Fibroblast of gingiva (primary cell): ENCODE measurements at regions not wholly inside any gene's neighbourhood (a gene's known extent, or its start where the extent isn't known, plus 50 kb on each side); places are given as distances from the start of the nearest gene placed in this dataset.
A peak's percentile ranks its signal among the peaks of the same experiment; 100 is the strongest.
"Not testable (repeated sequence)": the region's sequence is repeated elsewhere in the genome, so short reads cannot be mapped to it uniquely, and the experiment has no call there.

Experiments
- DNase-seq: peaks from one replicate; pipeline ENCODE4 v3.0.0-alpha.2; 2011; ENCODE audit warnings: low read depth

DNA sequence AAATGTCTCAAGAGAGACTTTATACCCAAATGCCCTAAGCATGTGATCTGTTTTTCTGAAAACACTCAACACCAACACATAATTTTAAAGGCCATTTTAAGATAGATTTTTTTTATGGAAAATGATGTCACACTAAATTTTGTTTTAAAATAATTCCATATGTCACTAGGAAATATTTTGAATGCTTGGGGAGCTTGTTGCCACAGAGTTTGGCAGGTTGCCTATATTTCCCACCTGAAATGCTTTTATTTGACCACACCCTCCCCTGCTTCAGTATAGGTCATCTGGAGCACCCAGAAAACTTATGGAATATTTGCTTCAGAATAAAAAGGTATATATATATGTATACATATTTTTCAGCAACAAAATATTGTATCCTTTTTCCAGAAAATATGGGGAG is 180.0 kb upstream of the ANK3 start:
- no peak for DNase-seq

DNA sequence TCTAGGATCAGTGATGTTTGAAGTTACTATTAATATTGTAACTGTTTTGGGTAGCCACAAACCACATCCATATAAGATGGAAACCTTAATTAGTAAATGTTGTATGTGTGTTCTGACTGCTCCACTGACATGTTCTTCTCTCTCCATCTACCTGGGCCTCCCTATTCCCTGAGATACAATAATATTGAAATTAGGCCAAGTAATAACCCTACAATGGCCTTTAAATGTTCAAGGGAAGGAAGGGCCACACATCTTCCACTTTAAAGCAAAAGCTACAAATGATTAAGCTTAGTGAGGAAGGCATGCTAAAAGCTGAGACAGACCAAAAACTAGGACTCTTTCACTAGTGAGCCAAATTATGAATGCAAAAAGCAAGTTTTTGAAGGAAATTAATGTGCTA is 176.4 kb upstream of the ANK3 start:
- DNase-seq, result no peak

GRCh38 chr10:60565492-60565891 is 175.8 kb upstream of the ANK3 start:
- no peak for DNase-seq

- DNase-seq, result no peak
Measured at GRCh38 chr10:60564475-60564874, 174.8 kb upstream of the ANK3 start.

DNA sequence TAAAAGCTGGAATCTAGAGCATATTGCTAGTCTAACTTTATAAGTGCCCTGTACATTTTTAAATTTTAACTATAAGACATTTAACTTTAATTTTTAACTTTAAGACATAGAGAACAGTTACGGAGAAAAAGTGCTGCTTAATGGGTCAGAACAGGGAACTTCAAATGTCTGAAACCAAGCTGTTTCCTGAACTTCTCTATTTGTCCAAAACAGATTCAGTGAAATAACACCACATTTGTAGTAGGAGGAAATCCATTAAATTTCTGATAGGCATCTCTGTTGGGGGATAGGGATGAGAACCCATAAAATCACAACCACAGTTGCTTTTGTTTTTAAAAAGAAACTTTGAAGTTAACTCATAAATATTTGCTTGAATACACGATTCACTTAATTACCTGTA is 170.8 kb upstream of the ANK3 start:
- no peak for DNase-seq

GRCh38 chr10:60555700-60556099 is 166.0 kb upstream of the ANK3 start:
- no peak for DNase-seq

DNA sequence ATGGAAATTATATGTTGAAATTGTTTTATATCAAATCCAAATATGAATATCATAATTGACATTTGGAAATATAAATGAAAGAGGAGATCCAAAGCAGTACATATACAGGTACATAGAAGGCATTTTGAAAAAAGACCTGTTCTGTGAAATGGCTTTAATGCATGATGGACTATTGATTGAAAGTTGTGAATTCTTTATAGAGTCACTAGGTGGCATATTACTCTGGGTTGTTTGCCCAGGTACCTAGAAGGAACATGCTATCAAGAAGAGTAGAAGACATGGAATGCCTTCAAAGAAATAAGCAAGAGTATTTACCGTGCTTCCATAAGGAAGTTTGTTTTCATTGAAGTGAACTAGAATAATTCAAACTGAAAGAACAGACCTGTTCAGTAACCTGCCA is 160.0 kb upstream of the ANK3 start:
- DNase-seq, result no peak

DNA sequence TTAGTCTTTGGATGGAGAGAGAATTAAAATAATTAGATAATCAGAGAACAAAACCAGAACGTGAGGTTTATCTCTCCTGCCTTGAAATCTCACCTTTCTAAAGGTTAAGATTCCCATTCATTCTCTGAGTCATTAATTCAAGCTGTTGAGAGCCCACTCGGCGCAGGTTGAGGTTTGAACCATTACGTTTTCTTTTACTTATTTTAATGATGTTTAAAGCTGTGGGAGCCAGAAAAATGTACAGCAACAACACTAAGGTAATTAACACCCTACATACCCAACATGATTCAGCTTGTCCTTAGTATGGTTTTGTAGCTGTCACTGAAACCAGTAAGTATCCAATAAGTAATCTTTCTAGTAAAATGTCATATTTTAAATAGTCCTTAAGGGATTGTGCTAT is 153.0 kb upstream of the ANK3 start:
- no peak for DNase-seq

DNA sequence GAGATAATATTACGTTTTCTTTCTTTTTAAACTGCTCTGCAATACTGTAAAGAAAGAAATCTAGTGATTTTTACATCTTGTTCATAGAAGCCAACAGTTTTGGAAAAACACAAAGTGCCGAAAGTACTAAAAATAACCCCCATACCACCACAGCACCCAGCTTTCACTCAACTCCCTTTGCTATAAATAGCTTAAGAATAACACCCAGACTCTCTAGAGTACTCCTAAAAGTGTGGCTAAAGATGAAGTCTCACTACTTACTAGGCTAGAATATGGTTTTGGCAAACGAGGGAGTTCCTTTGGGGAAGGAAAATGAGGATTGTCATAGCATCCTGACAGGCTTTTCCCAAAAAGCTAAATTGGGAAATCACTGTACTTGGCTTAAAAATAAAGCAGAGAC is 151.8 kb upstream of the ANK3 start:
- no peak for DNase-seq

- DNase-seq, result no peak
Measured at GRCh38 chr10:60537697-60538096, 148.0 kb upstream of the ANK3 start.

DNA sequence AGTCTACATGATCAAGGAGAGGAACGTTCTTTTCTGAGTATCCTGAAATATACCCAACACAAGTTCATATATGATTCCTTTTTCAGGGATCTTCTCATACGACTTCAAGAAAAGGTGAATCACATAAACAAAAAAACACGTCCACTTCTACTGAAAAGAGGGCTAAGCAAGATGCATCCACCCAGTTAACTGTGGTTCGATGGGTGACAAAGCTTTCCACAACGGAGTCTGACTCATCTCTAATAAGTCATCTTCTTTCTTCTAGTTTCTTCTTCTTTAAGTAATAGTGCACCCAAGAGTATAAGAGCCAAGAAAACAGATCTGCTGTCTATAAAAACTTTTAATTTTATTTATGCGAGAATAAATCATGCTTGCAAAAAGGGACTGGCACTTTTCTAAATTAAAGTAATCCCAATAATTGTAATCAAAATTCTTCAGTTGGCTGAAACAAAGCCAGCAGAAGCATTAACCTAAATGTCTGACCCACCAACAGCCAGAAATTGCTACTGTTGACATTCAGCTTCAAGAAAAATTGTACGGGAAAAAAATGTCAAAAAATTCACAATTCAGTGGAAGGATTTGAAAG is 146.9 kb upstream of the ANK3 start:
- DNase-seq, result no peak

DNA sequence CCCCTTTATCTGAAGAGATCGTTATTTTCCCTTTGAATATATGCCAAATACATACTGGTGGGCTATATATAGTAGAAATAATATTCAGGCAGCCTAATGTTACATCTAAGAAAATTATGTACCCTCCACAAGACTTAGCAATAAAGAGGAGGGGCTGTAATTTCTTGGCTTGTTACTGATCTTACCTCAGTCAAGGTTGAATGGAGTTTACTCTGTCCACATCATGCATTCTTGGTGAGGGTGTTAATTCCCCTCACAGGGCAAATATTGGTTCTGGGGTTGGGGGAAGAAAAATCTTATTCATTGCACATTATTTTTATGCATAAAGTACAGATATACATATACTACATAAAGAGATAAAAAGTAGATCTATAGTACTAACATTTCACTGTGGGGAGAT is 145.8 kb upstream of the ANK3 start:
- DNase-seq, result no peak

DNA sequence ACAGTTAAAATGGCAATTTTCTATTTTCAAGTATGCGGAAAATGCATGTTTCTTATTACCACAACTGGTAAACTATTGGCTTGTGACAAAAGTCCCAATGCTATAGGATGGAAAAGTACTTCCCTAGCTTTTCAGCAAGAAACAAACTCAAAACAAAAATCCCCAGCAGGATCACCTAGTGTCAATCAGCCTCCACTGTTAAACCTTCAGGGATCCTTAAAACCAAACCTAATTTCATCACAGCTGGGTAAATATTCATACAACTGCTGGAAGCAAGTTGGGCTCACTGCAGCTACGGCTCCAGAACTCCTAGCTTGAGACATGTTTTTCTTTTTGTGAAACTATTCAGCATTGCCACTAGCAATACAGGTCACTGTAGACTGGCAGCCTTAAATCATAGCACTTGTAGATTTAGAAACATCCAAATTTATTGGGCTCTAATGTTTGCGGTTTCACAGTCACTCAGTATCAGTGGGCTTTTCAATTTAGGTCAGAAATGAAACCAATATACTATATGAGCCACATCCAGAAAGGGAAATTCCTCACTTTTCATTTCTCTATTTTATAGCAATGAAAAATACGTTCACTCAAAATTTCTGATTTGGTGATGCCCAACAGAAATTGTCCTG is 145.2 kb upstream of the ANK3 start:
- no peak for DNase-seq

DNA sequence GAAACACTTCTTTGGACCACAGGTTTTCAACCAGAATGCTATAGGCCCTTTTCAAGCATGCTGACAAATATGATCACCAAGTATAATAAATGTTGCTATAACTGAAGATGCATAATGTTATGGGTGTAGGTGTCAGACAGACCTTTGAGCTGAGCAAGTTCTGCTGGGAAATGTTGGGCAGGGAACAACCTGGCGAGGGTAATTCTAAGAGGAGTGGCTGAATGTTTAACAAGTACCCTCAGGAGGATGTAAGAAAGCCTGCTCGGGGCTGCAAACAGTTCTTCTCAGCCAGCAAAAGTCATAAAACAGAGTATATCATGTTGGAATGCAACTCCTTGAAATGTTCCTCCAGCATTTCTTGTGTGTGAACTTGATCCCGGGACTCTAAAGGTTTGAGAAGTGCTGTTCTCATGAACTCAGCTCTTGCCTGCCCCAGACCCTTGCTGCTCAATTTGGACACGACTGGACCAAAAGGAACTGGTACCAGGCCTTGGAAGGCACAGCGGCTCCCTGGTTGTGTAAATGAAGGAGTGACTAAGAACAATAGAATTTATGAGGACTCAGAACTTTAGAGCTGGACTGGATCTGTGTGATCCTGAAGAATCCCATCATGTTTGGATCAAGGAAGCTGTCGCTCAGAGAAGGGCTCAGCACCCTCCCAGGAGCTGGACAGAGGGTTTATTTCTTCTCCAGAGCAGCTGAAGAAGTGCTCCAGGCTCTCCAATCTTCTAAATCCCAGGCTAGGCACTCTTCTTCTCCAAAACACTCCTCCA is 143.2 kb upstream of the ANK3 start:
- DNase-seq, result no peak

GRCh38 chr10:60531006-60531405 is 141.3 kb upstream of the ANK3 start:
- no peak for DNase-seq

DNA sequence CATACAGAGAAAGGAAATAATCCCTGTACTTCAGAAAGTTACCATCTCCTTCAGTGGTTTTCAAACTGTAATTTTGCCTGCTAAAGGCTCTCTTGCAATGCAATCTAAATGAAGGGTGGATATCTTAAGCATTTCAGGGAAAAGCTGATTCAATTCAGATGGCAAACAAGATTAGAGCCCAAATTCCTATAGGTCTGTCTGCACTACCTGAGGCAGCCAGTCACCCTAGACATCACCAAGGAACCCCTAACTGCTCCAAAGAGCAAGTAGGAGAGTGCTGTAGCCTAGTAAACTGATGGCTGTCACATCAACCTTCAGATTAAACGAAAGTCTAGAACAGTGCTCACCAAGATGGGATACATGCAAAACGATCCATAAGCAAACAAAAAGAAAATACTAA is 138.0 kb upstream of the ANK3 start:
- no peak for DNase-seq

DNA sequence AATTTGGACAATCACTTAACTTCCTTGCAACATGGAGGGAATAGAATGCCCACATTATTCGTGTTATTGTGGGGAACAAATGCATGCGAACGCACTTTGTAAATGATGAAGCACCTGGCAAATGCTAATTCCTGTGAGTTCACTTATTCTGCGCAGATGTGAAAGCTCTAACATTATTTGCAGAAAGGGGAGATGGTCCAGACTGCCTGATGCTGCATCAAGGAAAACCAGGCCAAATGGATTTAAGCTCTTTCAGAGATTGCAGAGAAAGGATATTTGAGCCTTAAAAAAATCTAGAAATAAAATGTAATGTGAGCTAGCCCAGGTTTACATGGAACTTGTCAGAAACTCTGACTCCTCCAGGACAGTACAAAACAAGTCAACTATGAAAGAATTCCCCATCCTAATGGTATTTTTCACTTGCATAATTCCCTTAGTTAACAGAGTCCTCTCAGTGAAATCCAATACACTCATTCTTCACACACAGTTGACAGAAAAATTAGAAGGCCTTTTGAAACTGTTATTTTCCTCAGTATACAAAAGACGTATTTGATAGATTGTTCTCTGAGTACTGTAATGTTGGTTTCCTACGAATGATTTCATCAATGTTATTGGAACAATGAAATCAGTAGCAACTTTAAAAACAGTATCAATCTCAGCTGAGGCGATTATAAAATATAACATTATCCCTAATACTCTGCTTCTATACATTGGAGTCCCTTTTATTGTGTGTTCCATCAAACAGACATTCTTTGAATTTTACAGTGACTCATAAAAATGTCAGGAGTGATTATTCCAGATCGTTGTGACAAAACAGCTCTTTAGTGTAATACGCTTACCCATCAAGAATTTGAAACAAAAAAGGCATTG is 136.3 kb upstream of the ANK3 start:
- DNase-seq, result no peak

GRCh38 chr10:60524541-60524940 is 134.9 kb upstream of the ANK3 start:
- DNase-seq, result peak; percentile 3

DNA sequence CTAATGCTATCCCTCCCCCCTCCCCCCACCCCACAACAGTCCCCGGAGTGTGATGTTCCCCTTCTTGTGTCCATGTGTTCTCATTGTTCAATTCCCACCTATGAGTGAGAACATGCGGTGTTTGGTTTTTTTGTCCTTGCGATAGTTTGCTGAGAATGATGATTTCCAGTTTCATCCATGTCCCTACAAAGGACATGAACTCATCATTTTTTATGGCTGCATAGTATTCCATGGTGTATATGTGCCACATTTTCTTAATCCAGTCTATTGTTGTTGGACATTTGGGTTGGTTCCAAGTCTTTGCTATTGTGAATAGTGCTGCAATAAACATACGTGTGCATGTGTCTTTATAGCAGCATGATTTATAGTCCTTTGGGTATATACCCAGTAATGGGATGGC is 133.7 kb upstream of the ANK3 start:
- not testable (repeated sequence) for DNase-seq

- no peak for DNase-seq
Measured at GRCh38 chr10:60522617-60523016, 132.9 kb upstream of the ANK3 start.

- DNase-seq, result no peak
Measured at GRCh38 chr10:60521974-60522405, 132.3 kb upstream of the ANK3 start.

- DNase-seq, result no peak
Measured at GRCh38 chr10:60518745-60519144, 129.1 kb upstream of the ANK3 start.

GRCh38 chr10:60517805-60518204 is 128.1 kb upstream of the ANK3 start:
- DNase-seq, result no peak
